WTC11 (cell line): ENCODE measurements at regions not wholly inside any gene's neighbourhood (a gene's known extent, or its start where the extent isn't known, plus 50 kb on each side); places are given as distances from the start of the nearest gene placed in this dataset.
A peak's percentile ranks its signal among the peaks of the same experiment; 100 is the strongest.

Experiments used
- ATAC-seq: fragments of 200-7000 bp; cut with Tn5 transposase; 2 replicates; pipeline ENCODE4 v1.10.0; 2021; ENCODE audit warnings: mild to moderate bottlenecking, moderate library complexity
- CTCF ChIA-PET: fragments of 300-600 bp; sonication (Branson Sonifier 250); formaldehyde crosslinking; loops from one replicate; lab custom pipeline; 2021; ENCODE audit warnings: antibody characterized with exemption; lab: Charles Lee
- POLR2A ChIA-PET: fragments of 350-600 bp; sonication (Branson Sonifier 250); formaldehyde crosslinking; loops from one replicate; lab custom pipeline; 2021; ENCODE audit warnings: antibody characterized with exemption; lab: Charles Lee
- DNase-seq: peaks from one replicate; pipeline ENCODE4 v3.0.0; 2021; ENCODE audit warnings: low spot score
- H3K27ac Mint-ChIP-seq: 2 replicates; pipeline ENCODE4 v1.8.0; 2021; ENCODE audit warnings: mixed read lengths
- H3K27me3 Mint-ChIP-seq: 2 replicates; pipeline ENCODE4 v1.8.0; 2021; ENCODE audit warnings: low read depth, mild to moderate bottlenecking, moderate library complexity, mixed read lengths
- H3K36me3 Mint-ChIP-seq: 2 replicates; pipeline ENCODE4 v1.8.0; 2021; ENCODE audit warnings: mixed read lengths
- H3K4me1 Mint-ChIP-seq: 2 replicates; pipeline ENCODE4 v1.8.0; 2022; ENCODE audit warnings: mixed read lengths
- H3K4me3 Mint-ChIP-seq: 2 replicates; pipeline ENCODE4 v1.8.0; 2021; ENCODE audit warnings: mild to moderate bottlenecking, moderate library complexity, mixed read lengths
- H3K9me3 Mint-ChIP-seq: 2 replicates; pipeline ENCODE4 v1.8.0; 2021; ENCODE audit warnings: mixed read lengths
- AFF4 ChIP-seq: sonication (generic); formaldehyde crosslinking; IDR thresholded peaks from 2 replicates; pipeline ENCODE4 v1.8.1; 2023; ENCODE audit warnings: mild to moderate bottlenecking, missing genetic modification reagents, borderline replicate concordance
- CBFB ChIP-seq: sonication (generic); formaldehyde crosslinking; IDR thresholded peaks from 2 replicates; pipeline ENCODE4 v1.8.1; 2022; ENCODE audit warnings: mild to moderate bottlenecking, low read depth, missing genetic modification reagents
- CDX4 ChIP-seq: fragments of 250-450 bp; sonication (Bioruptor Pico); IDR thresholded peaks from 2 replicates; pipeline ENCODE4 v1.9.0; 2021; ENCODE audit warnings: moderate library complexity, mild to moderate bottlenecking, inconsistent platforms, borderline replicate concordance
- ESRRA ChIP-seq: sonication (generic); formaldehyde crosslinking; IDR thresholded peaks from 2 replicates; pipeline ENCODE4 v1.8.1; 2022; ENCODE audit warnings: mild to moderate bottlenecking, missing genetic modification reagents, borderline replicate concordance
- GABPB1 ChIP-seq: sonication (generic); formaldehyde crosslinking; IDR thresholded peaks from 2 replicates; pipeline ENCODE4 v1.8.1; 2023; ENCODE audit warnings: mild to moderate bottlenecking, missing genetic modification reagents
- GRHL2 ChIP-seq: fragments of 250-450 bp; sonication (Bioruptor Pico); IDR thresholded peaks from 2 replicates; pipeline ENCODE4 v1.8.0; 2022; ENCODE audit warnings: mild to moderate bottlenecking, moderate library complexity; ENCODE audit not compliant: insufficient replicate concordance, severe bottlenecking
- NR1H2 ChIP-seq: sonication (generic); formaldehyde crosslinking; IDR thresholded peaks from 2 replicates; pipeline ENCODE4 v1.9.0; 2021; ENCODE audit warnings: mild to moderate bottlenecking, moderate library complexity, missing genetic modification reagents
- ZNF219 ChIP-seq: sonication (generic); formaldehyde crosslinking; IDR thresholded peaks from 2 replicates; pipeline ENCODE4 v1.8.0; 2023; ENCODE audit warnings: missing genetic modification reagents, mild to moderate bottlenecking, borderline replicate concordance
- ZNF532 ChIP-seq: fragments of 250-450 bp; sonication (Bioruptor Pico); IDR thresholded peaks from 2 replicates; pipeline ENCODE4 v1.9.0; 2021; ENCODE audit warnings: mild to moderate bottlenecking, borderline replicate concordance
- TF ChIP-seq, protein P1 (sequence below): sonication (generic); formaldehyde crosslinking; IDR thresholded peaks from 2 replicates; pipeline ENCODE4 v1.8.1; 2023; ENCODE audit warnings: mild to moderate bottlenecking, missing genetic modification reagents
- TF ChIP-seq, protein P2 (sequence below): fragments of 200-600 bp; IDR thresholded peaks from 2 replicates; pipeline ENCODE4 v1.8.0; 2022; ENCODE audit warnings: antibody characterized with exemption
- TF ChIP-seq, protein P3 (sequence below): sonication (generic); formaldehyde crosslinking; IDR thresholded peaks from 2 replicates; pipeline ENCODE4 v1.8.0; 2023; ENCODE audit warnings: missing genetic modification reagents, mild to moderate bottlenecking, borderline replicate concordance
- TF ChIP-seq, protein P4 (sequence below): sonication (generic); formaldehyde crosslinking; IDR thresholded peaks from 2 replicates; pipeline ENCODE4 v1.8.1; 2022; ENCODE audit warnings: low read depth, missing genetic modification reagents, borderline replicate concordance

- ChIA-PET CTCF (interaction anchor here (0.6 to 3.8 kb wide), 5 partner anchors 12 to 182 kb away, joined by 3 to 19 read pairs (median 8); no protein-coding TSS in a partner anchor), POLR2A (no interaction called here)
- no peaks in the 10 kb centered on the region for H3K27me3 Mint-ChIP-seq
- no peak overlapping the region for H3K4me3 Mint-ChIP-seq
- no peaks in the 10 kb centered on the region for H3K36me3 Mint-ChIP-seq
- ATAC-seq (no peak; the same call in 1 of the 2 replicates), DNase-seq (peak; percentile 4)
- TF ChIP-seq GRHL2 (CRISPR knock-in tag) (no peak), ZNF219 (CRISPR knock-in tag) (no peak), NR1H2 (CRISPR knock-in tag) (no peak), ZNF532 (CRISPR knock-in tag) (no peak), AFF4 (CRISPR knock-in tag) (no peak), ESRRA (CRISPR knock-in tag) (no peak), CDX4 (CRISPR knock-in tag) (no peak), GABPB1 (no peak), CBFB (no peak)
- TF ChIP-seq, protein P1, sequence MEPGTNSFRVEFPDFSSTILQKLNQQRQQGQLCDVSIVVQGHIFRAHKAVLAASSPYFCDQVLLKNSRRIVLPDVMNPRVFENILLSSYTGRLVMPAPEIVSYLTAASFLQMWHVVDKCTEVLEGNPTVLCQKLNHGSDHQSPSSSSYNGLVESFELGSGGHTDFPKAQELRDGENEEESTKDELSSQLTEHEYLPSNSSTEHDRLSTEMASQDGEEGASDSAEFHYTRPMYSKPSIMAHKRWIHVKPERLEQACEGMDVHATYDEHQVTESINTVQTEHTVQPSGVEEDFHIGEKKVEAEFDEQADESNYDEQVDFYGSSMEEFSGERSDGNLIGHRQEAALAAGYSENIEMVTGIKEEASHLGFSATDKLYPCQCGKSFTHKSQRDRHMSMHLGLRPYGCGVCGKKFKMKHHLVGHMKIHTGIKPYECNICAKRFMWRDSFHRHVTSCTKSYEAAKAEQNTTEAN = no peak
- TF ChIP-seq, protein P2, sequence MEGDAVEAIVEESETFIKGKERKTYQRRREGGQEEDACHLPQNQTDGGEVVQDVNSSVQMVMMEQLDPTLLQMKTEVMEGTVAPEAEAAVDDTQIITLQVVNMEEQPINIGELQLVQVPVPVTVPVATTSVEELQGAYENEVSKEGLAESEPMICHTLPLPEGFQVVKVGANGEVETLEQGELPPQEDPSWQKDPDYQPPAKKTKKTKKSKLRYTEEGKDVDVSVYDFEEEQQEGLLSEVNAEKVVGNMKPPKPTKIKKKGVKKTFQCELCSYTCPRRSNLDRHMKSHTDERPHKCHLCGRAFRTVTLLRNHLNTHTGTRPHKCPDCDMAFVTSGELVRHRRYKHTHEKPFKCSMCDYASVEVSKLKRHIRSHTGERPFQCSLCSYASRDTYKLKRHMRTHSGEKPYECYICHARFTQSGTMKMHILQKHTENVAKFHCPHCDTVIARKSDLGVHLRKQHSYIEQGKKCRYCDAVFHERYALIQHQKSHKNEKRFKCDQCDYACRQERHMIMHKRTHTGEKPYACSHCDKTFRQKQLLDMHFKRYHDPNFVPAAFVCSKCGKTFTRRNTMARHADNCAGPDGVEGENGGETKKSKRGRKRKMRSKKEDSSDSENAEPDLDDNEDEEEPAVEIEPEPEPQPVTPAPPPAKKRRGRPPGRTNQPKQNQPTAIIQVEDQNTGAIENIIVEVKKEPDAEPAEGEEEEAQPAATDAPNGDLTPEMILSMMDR = no peak
- TF ChIP-seq, protein P3, sequence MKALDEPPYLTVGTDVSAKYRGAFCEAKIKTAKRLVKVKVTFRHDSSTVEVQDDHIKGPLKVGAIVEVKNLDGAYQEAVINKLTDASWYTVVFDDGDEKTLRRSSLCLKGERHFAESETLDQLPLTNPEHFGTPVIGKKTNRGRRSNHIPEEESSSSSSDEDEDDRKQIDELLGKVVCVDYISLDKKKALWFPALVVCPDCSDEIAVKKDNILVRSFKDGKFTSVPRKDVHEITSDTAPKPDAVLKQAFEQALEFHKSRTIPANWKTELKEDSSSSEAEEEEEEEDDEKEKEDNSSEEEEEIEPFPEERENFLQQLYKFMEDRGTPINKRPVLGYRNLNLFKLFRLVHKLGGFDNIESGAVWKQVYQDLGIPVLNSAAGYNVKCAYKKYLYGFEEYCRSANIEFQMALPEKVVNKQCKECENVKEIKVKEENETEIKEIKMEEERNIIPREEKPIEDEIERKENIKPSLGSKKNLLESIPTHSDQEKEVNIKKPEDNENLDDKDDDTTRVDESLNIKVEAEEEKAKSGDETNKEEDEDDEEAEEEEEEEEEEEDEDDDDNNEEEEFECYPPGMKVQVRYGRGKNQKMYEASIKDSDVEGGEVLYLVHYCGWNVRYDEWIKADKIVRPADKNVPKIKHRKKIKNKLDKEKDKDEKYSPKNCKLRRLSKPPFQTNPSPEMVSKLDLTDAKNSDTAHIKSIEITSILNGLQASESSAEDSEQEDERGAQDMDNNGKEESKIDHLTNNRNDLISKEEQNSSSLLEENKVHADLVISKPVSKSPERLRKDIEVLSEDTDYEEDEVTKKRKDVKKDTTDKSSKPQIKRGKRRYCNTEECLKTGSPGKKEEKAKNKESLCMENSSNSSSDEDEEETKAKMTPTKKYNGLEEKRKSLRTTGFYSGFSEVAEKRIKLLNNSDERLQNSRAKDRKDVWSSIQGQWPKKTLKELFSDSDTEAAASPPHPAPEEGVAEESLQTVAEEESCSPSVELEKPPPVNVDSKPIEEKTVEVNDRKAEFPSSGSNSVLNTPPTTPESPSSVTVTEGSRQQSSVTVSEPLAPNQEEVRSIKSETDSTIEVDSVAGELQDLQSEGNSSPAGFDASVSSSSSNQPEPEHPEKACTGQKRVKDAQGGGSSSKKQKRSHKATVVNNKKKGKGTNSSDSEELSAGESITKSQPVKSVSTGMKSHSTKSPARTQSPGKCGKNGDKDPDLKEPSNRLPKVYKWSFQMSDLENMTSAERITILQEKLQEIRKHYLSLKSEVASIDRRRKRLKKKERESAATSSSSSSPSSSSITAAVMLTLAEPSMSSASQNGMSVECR (CRISPR knock-in tag) = no peak
- TF ChIP-seq, protein P4, sequence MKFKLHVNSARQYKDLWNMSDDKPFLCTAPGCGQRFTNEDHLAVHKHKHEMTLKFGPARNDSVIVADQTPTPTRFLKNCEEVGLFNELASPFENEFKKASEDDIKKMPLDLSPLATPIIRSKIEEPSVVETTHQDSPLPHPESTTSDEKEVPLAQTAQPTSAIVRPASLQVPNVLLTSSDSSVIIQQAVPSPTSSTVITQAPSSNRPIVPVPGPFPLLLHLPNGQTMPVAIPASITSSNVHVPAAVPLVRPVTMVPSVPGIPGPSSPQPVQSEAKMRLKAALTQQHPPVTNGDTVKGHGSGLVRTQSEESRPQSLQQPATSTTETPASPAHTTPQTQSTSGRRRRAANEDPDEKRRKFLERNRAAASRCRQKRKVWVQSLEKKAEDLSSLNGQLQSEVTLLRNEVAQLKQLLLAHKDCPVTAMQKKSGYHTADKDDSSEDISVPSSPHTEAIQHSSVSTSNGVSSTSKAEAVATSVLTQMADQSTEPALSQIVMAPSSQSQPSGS (CRISPR knock-in tag) = no peak
- H3K9me3 Mint-ChIP-seq = peaks cover 13% of the 10 kb centered on the region
- H3K4me1 Mint-ChIP-seq = no peaks in the 10 kb centered on the region
- H3K27ac Mint-ChIP-seq = no peak overlapping the region
Measured at GRCh38 chr2:10252661-10253060, 50.0 kb upstream of the HPCAL1 start.
